KBM-7 (cell line): ENCODE measurements at regions not wholly inside any gene's neighbourhood (a gene's known extent, or its start where the extent isn't known, plus 50 kb on each side); places are given as distances from the start of the nearest gene placed in this dataset.

Source experiments
- DNase-seq: peaks from one replicate; pipeline ENCODE4 v3.0.0-alpha.2; 2015
- in situ Hi-C: fragments of 300-500 bp; cut with MboI; formaldehyde crosslinking; loops from 2 replicates; pipeline ENCODE4 v1.14.3; 2020; ENCODE audit warnings: low sequenced_read_pairs, low pct_unique_long_range_greater_than_20kb, mixed read lengths

DNA sequence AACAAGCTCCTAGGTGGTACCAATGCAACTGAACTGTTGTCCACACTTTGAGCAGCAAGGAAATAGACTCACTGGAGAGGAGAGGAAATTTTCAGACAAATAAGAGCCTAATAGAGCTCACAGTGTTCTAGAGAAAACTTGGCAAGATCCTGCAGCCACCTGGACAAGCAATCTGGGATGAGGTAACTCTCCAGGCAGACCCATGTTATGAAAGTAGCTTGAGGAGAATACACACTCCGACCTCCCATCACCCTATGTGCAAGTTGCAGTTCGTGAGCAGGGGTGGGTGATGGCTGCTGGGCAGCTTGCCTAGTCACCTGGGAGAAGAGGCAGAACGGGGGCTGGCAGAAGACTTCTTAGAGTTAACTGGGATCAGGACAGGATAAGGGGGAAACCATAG, 102.2 kb downstream of the KLF4 start:
- in situ Hi-C loops = no loop called here
- DNase-seq = no peak

DNA sequence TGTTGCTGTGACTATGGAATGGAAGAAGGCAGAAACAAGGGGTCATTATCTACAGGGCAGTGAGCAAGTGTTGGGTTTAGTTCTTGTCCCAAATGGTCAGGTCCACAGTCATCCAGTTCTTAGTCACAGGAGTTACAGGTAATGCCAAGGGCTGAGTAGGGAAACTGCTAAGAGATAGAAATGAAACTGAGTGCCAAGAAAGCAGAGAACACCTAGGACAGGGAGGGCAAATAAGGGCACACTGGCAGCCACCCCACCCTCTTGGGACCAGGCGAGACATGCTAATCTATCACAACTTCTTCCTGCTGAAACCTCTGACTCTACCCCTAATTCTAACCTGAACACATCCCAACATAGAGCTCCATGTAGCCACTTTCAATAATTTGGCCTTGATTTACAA, 103.2 kb downstream of the KLF4 start:
- in situ Hi-C loops = no loop called here

More for the DNA sequence above, 103.2 kb downstream of the KLF4 start:
- no peak for DNase-seq
